Upper lobe of right lung (tissue), 1 donor: ENCODE measurements at regions not wholly inside any gene's neighbourhood (a gene's known extent, or its start where the extent isn't known, plus 50 kb on each side); places are given as distances from the start of the nearest gene placed in this dataset.

Source experiments
- ATAC-seq: fragments of 200-7000 bp; cut with Tn5 transposase; one replicate; pipeline ENCODE4 v1.9.1; 2020; ENCODE audit warnings: mild to moderate bottlenecking, moderate library complexity
- DNase-seq: peaks from one replicate; pipeline ENCODE4 v3.0.0-alpha.2; 2020
- H3K27ac ChIP-seq: fragments of 200-600 bp; one replicate; pipeline ENCODE4 v1.8.0; 2022
- H3K27me3 ChIP-seq: fragments of 200-600 bp; one replicate; pipeline ENCODE4 v1.8.0; 2022; ENCODE audit warnings: mild to moderate bottlenecking
- H3K36me3 ChIP-seq: fragments of 200-600 bp; one replicate; pipeline ENCODE4 v1.8.0; 2022
- H3K4me1 ChIP-seq: fragments of 200-600 bp; one replicate; pipeline ENCODE4 v1.8.0; 2022
- H3K4me3 ChIP-seq: fragments of 200-600 bp; one replicate; pipeline ENCODE4 v1.8.0; 2022; ENCODE audit warnings: mild to moderate bottlenecking
- H3K9me3 ChIP-seq: fragments of 200-600 bp; one replicate; pipeline ENCODE4 v1.8.0; 2022
- CTCF ChIP-seq: fragments of 200-600 bp; IDR thresholded peaks from one replicate; pipeline ENCODE4 v1.8.0; 2022; ENCODE audit warnings: antibody characterized with exemption
- intact Hi-C: fragments of 100-400 bp; cut with DNase I; formaldehyde crosslinking; loops from one replicate; pipeline ENCODE4 v1.11.0; 2022
- donor health status: DM: no; HTN: yes; CAD: no; lungs with severe emphysema.

- no peak overlapping the region for H3K4me3 ChIP-seq
- H3K9me3 ChIP-seq = no peaks in the 10 kb centered on the region
- DNase-seq (no peak), ATAC-seq (no peak)
- H3K27ac ChIP-seq = no peak overlapping the region
- H3K4me1 ChIP-seq = no peaks in the 10 kb centered on the region
- intact Hi-C loops = no loop called here
- H3K27me3 ChIP-seq = no peaks in the 10 kb centered on the region
- no peak for TF ChIP-seq CTCF
- H3K36me3 ChIP-seq = no peaks in the 10 kb centered on the region
Observed at GRCh38 chr3:73926360-73927202, 301.8 kb upstream of the PDZRN3 start.

- no peak overlapping the region for H3K4me3 ChIP-seq
- intact Hi-C loops = no loop called here
- no peaks in the 10 kb centered on the region for H3K9me3 ChIP-seq
- TF ChIP-seq CTCF = no peak
- ATAC-seq (no peak), DNase-seq (no peak)
- H3K4me1 ChIP-seq = no peaks in the 10 kb centered on the region
- no peak overlapping the region for H3K27ac ChIP-seq
- no peaks in the 10 kb centered on the region for H3K36me3 ChIP-seq
- H3K27me3 ChIP-seq = no peaks in the 10 kb centered on the region
Observed at GRCh38 chr3:73925011-73925410, 300.3 kb upstream of the PDZRN3 start.

GRCh38 chr3:73924048-73924447, 299.3 kb upstream of the PDZRN3 start:
- ATAC-seq = no peak
- no peaks in the 10 kb centered on the region for H3K27me3 ChIP-seq
- no peak for TF ChIP-seq CTCF
- no peaks in the 10 kb centered on the region for H3K4me1 ChIP-seq
- DNase-seq = no peak
- no peak overlapping the region for H3K4me3 ChIP-seq
- H3K27ac ChIP-seq = no peak overlapping the region
- H3K9me3 ChIP-seq = no peaks in the 10 kb centered on the region
- intact Hi-C loops = no loop called here
- no peaks in the 10 kb centered on the region for H3K36me3 ChIP-seq

- DNase-seq (no peak), ATAC-seq (no peak)
- no peak overlapping the region for H3K4me3 ChIP-seq
- H3K36me3 ChIP-seq = no peaks in the 10 kb centered on the region
- H3K27ac ChIP-seq = no peak overlapping the region
- no peaks in the 10 kb centered on the region for H3K9me3 ChIP-seq
- no peaks in the 10 kb centered on the region for H3K4me1 ChIP-seq
- H3K27me3 ChIP-seq = no peaks in the 10 kb centered on the region
- TF ChIP-seq CTCF = no peak
- intact Hi-C loops = no loop called here
Observed at GRCh38 chr3:73917643-73918042, 292.9 kb upstream of the PDZRN3 start.

GRCh38 chr3:73915886-73916285, 291.1 kb upstream of the PDZRN3 start:
- Histone ChIP-seq H3K4me3 (no peak overlapping the region), H3K9me3 (no peaks in the 10 kb centered on the region), H3K27ac (no peak overlapping the region), H3K36me3 (no peaks in the 10 kb centered on the region), H3K27me3 (no peaks in the 10 kb centered on the region), H3K4me1 (no peaks in the 10 kb centered on the region)
- DNase-seq (no peak), ATAC-seq (no peak)
- TF ChIP-seq CTCF = no peak
- intact Hi-C loops = no loop called here
